COLO668 (cell line): ENCODE measurements at regions not wholly inside any gene's neighbourhood (a gene's known extent, or its start where the extent isn't known, plus 50 kb on each side); places are given as distances from the start of the nearest gene placed in this dataset.

ENCODE experiments used
- DNase-seq: peaks from one replicate; lab custom pipeline; 2025; ENCODE audit not compliant: unreplicated experiment; lab: John Stamatoyannopoulos, UW

GRCh38 chr10:131683941-131684340 is 216.9 kb upstream of the PPP2R2D start:
- DNase-seq, result no peak

DNA sequence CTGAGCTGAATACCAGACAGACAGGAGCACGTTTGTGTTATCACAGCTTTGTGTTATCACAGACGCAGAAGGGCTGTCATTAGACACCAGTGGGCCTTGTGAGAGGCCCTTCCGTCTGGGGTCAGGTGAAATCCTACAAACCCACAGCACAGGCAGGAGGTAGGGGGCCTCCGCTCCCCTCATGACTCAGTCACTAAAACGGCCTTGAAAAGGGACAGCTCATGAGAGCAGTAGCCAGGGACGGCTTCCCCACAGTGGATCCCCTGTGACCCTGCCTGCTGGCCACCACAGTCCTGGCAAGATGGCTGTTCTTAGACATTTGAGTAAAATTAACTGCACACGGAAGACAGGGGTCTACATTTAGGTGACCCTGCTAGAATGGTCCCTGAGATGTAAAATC is 215.8 kb upstream of the PPP2R2D start:
- no peak for DNase-seq

- no peak for DNase-seq
Observed at GRCh38 chr10:131685576-131685975, 215.2 kb upstream of the PPP2R2D start.

DNA sequence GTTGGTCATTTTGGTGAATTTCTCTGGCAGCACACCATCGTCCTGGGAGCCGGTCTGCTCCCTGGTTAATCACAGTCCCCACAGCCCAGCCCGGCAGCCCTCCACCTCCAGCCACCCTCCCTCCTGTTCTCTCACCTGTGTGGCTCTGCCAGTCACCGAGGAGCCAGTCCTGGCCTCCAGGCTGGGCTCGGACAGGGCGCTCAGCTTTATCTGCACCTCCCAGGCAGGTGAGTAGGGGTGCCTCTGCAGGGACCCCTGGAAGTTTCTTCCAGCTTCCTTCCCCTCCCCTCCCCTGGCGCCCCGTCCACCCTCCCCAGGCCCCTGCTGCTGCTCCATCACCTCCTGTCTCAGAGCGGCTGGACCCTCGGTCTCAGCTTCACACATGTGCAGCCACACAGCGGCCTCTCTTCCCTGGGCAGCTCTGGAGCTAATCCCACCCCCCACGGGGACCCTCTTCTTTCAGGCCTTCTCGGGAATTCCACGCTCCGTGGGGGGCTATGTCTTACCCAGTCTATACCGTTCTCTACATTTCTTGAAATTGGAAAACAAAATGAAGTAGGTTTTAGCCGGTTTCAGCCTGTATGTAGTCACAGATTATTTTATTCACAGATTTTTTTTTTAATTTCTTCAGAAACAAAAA is 213.9 kb upstream of the PPP2R2D start:
- DNase-seq, result no peak

DNA sequence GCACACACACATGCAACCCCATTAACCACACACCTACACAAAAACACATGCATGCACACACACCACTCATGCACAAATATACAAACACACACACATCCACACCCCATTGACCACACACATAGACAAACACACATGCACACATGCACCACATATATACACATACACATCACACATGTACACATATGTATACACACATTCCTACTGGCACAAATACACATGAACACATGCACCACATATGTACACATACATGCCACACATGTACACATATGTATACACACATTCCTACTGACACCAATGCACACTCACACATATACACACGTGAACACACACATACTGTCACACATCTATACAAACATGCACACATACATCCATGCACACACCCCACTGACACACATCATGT is 212.5 kb upstream of the PPP2R2D start:
- no peak for DNase-seq

DNA sequence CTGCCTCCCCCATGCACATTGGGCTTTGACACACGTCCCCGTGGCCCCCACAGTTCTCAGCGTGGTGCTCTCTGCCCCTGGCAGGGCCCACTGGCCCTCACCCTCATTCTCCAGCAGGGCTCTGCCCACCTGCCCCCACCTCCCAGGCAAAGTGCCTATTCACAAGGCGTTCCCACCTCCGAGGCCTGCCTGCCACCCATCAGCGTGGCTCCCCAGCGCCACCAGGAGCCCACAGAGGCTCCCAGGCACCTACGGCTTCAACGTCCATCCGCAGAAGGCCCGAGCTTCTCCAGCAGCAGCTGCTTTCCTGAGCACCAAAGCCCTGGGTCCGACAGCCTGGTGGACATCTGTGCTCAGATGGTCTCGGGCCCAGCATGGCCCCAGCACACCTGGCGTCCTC is 211.8 kb upstream of the PPP2R2D start:
- no peak for DNase-seq

GRCh38 chr10:131689486-131689885 is 211.3 kb upstream of the PPP2R2D start:
- DNase-seq, result no peak

DNA sequence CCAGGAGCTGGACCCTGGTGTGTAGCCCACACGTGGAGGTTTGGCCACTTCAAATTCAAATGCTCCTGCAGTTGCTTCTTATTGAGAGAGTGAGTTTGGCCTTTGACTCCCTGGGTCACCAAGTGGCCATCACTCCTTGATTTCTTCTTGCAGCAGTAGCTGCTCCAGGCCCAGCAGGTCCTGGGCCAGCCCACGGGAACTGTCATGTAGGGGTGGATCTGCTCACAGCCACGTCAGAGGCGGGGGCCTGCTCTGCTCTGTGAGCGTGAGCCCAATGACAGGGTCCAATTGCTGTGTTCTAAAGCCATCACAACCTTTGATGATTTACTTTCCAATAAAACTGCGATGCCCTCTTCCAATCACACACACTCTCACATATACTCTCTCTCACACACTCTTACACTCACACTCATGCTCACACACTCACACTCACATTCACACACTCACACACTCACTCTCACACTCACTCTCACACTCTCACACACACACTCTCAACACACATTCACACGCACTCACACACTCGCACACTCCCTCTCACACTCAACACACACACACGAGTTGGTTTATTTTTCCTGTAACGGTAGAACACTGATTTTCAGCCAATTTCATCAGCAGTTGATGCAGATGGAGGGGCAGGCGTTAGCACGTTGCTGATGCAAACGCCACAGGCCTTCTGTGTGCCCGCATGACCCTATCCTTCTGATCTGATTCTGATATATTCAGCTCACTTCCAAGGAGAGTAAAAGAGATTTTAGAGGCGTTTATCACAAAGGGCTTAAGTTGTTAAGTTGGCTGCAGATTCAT is 210.7 kb upstream of the PPP2R2D start:
- DNase-seq, result no peak

- DNase-seq, result no peak
Observed at GRCh38 chr10:131690805-131691239, 210.0 kb upstream of the PPP2R2D start.

- DNase-seq, result no peak
Observed at GRCh38 chr10:131691481-131692090, 209.2 kb upstream of the PPP2R2D start.

GRCh38 chr10:131692176-131692575 is 208.6 kb upstream of the PPP2R2D start:
- DNase-seq, result no peak

DNA sequence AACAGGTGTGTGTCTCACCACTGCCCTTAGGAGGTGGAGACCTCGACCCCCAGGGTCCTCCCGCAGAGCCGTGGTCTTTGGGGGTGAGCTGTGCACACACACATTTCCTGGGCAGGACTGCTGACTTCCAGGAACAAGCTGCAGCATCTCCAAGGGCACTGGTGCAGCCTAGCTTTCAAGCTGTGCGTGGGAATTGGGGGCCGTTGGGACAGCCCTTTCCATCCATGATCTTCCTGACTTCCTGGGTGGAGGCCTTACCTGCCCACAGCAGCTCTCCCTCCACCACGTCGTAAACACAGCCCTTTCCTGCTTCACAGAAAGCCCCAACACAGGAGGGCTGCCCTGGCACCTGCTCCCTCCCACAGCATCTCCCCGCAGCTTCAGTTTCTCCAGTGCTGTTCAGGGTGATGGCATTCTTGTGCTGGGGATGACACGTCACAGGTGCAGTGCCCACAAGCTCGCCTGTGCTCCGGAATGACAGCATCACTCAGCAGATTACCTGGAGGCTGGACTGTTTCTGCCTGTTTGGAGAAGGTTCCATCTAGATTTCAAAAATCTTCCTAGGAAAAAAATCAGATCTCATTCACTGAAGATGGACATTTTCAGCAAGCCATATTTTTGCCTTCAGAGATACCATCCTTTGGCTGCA is 208.0 kb upstream of the PPP2R2D start:
- DNase-seq, result no peak

- no peak for DNase-seq
Observed at GRCh38 chr10:131693766-131694165, 207.0 kb upstream of the PPP2R2D start.

DNA sequence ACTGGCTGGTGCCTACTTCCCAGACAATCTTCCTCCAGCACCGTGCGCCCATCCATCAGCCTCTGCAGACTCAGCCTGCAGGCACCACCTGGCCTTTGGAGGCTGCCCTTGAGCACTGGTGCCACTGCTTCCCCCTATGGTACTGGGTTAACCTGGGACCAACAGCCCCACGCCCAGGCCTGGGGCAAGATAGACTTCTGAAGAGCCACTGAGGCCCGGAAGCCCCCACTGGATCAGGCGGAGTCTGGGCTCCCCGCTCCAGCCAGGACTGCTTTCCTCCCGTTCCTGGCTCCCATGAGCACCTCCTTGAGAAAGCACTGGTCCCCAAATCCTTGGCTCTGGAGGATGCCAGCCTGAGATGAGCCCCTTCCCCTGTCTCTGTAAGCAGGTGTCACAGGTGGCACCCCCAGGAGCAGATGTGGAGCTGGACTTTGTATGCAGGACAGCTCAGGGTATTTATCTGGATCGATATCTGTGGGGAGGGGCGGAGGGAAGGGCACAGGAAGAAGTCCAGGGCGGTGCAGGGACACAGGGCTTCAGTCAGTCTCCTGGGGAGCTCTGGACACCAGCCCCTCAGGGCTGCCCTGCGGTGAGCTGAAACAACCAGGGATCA is 206.5 kb upstream of the PPP2R2D start:
- no peak for DNase-seq

GRCh38 chr10:131694781-131695495 is 205.9 kb upstream of the PPP2R2D start:
- no peak for DNase-seq

DNA sequence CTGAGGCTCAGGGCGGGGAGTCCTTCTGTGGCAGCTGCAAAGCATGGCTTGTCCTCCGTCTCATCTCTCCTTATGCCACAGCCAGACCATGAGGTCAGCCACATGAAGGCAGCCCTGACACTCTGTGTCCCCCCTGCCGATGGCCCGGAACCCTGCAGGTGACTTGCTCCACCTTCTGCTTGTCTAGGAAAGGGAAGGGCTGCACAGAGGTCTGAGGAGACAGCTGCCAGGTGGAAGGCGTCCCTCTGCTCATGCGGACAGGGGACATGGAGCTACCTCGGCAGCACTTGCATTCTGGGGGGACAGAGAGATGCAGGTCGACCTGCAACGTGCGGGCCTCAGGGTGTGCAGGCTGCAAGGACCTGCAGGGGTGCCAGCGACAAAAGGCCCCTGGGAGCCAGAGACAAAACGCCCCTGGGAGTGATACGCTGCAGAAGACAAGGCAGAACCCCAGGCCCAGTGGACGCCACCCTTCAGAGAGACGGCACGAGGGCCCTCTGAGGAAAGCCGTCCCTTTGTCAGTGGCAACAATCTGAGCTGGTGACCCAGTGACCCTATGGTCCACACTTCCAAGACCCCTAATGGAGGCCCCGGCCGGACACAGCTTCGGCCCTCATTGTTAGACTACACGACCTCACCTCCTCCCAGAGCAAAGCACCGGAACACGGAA is 205.2 kb upstream of the PPP2R2D start:
- DNase-seq, result no peak

DNA sequence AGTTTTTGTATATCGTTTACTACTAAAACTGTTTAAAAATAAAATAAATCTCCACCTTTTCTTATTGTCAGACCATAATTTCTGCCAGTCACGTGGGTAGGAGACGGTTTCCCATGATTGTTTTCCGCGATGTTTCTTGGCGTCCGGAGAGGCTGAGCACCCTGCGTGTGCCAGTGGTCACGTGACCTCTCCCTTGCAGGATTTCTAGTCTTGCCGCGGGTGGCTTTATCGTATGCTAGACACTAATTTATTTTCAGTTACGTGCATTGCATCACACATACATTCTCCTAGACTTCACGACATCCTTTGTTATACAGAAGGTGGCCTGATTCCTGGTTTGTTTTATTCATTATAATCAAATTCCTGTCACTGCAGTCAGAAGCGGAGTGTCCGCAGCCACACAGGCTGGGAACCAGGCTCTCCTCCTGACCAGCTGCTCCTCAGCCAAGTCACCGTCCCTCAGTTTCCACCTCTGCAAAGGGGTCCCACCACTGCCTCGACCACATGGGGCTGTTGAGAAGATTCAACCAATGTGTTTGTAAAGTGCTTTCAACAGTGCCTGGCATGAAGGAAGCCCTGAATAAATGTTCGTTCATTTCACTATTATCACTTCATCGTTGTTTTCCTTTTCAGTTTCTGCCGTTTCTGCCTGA is 203.2 kb upstream of the PPP2R2D start:
- DNase-seq, result no peak

GRCh38 chr10:131698232-131698631 is 202.6 kb upstream of the PPP2R2D start:
- DNase-seq, result no peak

DNA sequence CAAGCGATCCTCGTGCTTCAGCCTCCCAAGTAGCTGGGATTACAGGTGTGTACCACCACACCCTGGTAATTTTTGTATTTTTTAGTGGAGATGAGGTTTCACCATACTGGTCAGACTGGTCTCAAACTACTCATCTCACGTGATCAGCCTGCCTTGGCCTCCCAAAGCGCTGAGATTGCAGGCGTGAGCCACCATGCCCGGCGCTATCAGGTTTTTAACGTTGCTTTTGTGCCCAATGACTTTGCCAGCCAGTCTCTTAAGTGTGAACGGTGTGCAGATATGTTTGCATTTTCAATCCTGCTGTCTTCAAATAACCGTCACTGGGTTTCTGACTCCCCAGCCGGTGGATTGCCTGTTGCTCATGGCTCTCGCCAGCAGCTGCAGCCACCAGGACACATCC is 201.8 kb upstream of the PPP2R2D start:
- DNase-seq, result no peak

DNA sequence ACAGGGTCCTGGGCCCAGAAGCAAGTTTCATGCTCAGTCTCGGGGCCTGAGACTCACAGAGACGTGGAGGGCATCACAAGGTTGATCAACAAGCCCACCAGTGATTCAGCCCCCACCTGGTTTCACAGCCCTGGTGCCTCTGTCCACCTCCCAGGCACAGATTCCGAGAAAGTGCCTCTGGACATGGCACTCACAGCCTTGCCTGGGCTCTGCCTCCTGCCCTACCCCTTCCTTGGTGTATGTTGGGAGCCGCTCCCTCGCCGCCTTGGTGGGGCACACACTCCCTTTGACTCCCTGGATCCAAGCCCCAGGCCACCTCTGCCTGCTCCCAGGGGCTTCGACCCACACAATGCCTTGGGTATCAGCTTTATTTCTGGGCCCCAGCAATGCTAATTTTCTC is 200.8 kb upstream of the PPP2R2D start:
- DNase-seq, result no peak
